Endothelial cell of umbilical vein (primary cell): ENCODE measurements at regions not wholly inside any gene's neighbourhood (a gene's known extent, or its start where the extent isn't known, plus 50 kb on each side); places are given as distances from the start of the nearest gene placed in this dataset.

Experiments used
- BruUV-seq: library from RNA; stranded (reverse); fragments of 400-500 nt; replicated peaks from 2 replicates; lab custom pipeline; 2021; lab: Mats Ljungman, UMichigan
- CTCF ChIA-PET: fragments of 300-600, 350-600 bp; sonication (Branson Sonifier 250); formaldehyde crosslinking; loops from one replicate; lab custom pipeline; 2021; ENCODE audit warnings: antibody characterized with exemption, inconsistent platforms; lab: Charles Lee
- POLR2A ChIA-PET: fragments of 300-600, 350-600 bp; sonication (Branson Sonifier 250); formaldehyde crosslinking; loops from one replicate; lab custom pipeline; 2021; ENCODE audit warnings: antibody characterized with exemption, inconsistent platforms; lab: Charles Lee
- DNase-seq: peaks from one replicate; pipeline ENCODE4 v3.0.0-alpha.2; 2011; ENCODE audit warnings: low read depth, low spot score
- FAIRE-seq: peaks from 2 replicates; lab custom pipeline; 2011; peaks lifted over from hg19 to GRCh38; lab: Jason Lieb, UNC
- H2AFZ ChIP-seq: 2 replicates; pipeline ENCODE4 v1.6.0; 2012; ENCODE audit warnings: low read depth, low read length, control low read depth, inconsistent platforms
- H3K27ac ChIP-seq: 2 replicates; pipeline ENCODE4 v1.5.1; 2011; ENCODE audit warnings: low read depth, mild to moderate bottlenecking, control low read depth, low read length, moderate library complexity; ENCODE audit not compliant: insufficient read depth
- H3K27me3 ChIP-seq, 2 experiments: 2 replicates each; pipeline versions ENCODE4 v1.6.0 to v1.6.1; 2011; ENCODE audit warnings: low read length in 2 of 2, mixed read lengths in 1 of 2; ENCODE audit not compliant: control insufficient read depth in 2 of 2, insufficient read depth in 2 of 2
- H3K36me3 ChIP-seq, 2 experiments: 2 replicates in 1 of 2; 3 replicates in 1 of 2; pipeline ENCODE4 v1.5.1; 2011; ENCODE audit warnings: low read length in 2 of 2, mild to moderate bottlenecking in 1 of 2, moderate library complexity in 1 of 2; ENCODE audit not compliant: control insufficient read depth in 2 of 2, insufficient read depth in 2 of 2; ENCODE audit errors: extremely low read depth in 1 of 2
- H3K4me1 ChIP-seq: 3 replicates; pipeline ENCODE4 v1.5.1; 2011; ENCODE audit warnings: mild to moderate bottlenecking, low read length; ENCODE audit not compliant: control insufficient read depth, insufficient read depth; ENCODE audit errors: extremely low read depth
- H3K4me2 ChIP-seq: 2 replicates; pipeline ENCODE4 v1.6.1; 2011; ENCODE audit warnings: low read length, control low read depth, mixed read lengths; ENCODE audit not compliant: insufficient read depth
- H3K4me3 ChIP-seq, 3 experiments: fragments of 200-600 bp in 1 of 3; sonication (generic), shearing (Covaris generic) in 1 of 3; replicated peaks in 1 of 3; 2 replicates each; pipeline ENCODE4 v1.5.1; 2011 to 2016; ENCODE audit warnings: control low read depth in 3 of 3, low read length in 3 of 3, mild to moderate bottlenecking in 2 of 3, inconsistent platforms in 1 of 3, low read depth in 1 of 3, moderate library complexity in 1 of 3; ENCODE audit not compliant: insufficient read depth in 1 of 3
- H3K79me2 ChIP-seq: 2 replicates; pipeline ENCODE4 v1.6.0; 2012; ENCODE audit warnings: low read length, inconsistent platforms; ENCODE audit not compliant: control insufficient read depth, insufficient read depth
- H3K9ac ChIP-seq: replicated peaks from 2 replicates; pipeline ENCODE3; 2011; ENCODE audit warnings: low read length, control low read depth; ENCODE audit not compliant: insufficient read depth; ENCODE audit errors: extremely low read depth
- H3K9me1 ChIP-seq: replicated peaks from 3 replicates; pipeline ENCODE4 v1.6.0; 2011; ENCODE audit warnings: mild to moderate bottlenecking, low read length; ENCODE audit not compliant: control insufficient read depth, insufficient read depth; ENCODE audit errors: extremely low read depth
- H3K9me3 ChIP-seq: replicated peaks from 2 replicates; pipeline ENCODE4 v1.5.1; 2012; ENCODE audit warnings: low read length, inconsistent platforms; ENCODE audit not compliant: control insufficient read depth, insufficient read depth
- H4K20me1 ChIP-seq: replicated peaks from 2 replicates; pipeline ENCODE3; 2011; ENCODE audit warnings: mild to moderate bottlenecking, low read length; ENCODE audit not compliant: control insufficient read depth, insufficient read depth; ENCODE audit errors: extremely low read depth
- EZH2 ChIP-seq: IDR thresholded peaks from 2 replicates; pipeline ENCODE4 v1.6.1; 2012; ENCODE audit warnings: borderline replicate concordance, low read depth, mild to moderate bottlenecking, moderate library complexity, low read length, inconsistent platforms; ENCODE audit not compliant: severe bottlenecking
- FOS ChIP-seq: IDR thresholded peaks from 2 replicates; pipeline ENCODE4 v1.6.1; 2011; ENCODE audit warnings: mild to moderate bottlenecking, low read length, moderate library complexity, borderline replicate concordance; ENCODE audit not compliant: insufficient read depth
- GATA2 ChIP-seq: IDR thresholded peaks from 2 replicates; pipeline ENCODE4 v1.7.0; 2011; ENCODE audit warnings: low read depth, mild to moderate bottlenecking, moderate library complexity, mixed read lengths, low read length; ENCODE audit not compliant: insufficient read length, insufficient read depth
- JUN ChIP-seq: IDR thresholded peaks from 2 replicates; pipeline ENCODE4 v1.6.1; 2011; ENCODE audit warnings: borderline replicate concordance, low read depth; ENCODE audit not compliant: insufficient read length, insufficient read depth
- MYC ChIP-seq: IDR thresholded peaks from one replicate; pipeline ENCODE4 v1.6.1; 2011; ENCODE audit warnings: mild to moderate bottlenecking, low read depth, low read length
- POLR2A ChIP-seq: IDR thresholded peaks from 2 replicates; pipeline ENCODE4 v1.6.1; 2012; ENCODE audit warnings: low read depth, mild to moderate bottlenecking, control low read depth, low read length
- POLR2AphosphoS5 ChIP-seq: IDR thresholded peaks from 2 replicates; pipeline ENCODE4 v1.6.1; 2012; ENCODE audit warnings: low read depth, mild to moderate bottlenecking, control low read depth, low read length, moderate library complexity; ENCODE audit not compliant: insufficient read depth
- dilution Hi-C: fragments of 300-500 bp; cut with MboI; formaldehyde crosslinking; loops from one replicate; pipeline ENCODE4 v1.15.0; 2019; ENCODE audit warnings: low sequenced_read_pairs; ENCODE audit not compliant: extremely low pct_ligation_motif_present
- intact Hi-C: fragments of 100-400 bp; cut with micrococcal nuclease; formaldehyde crosslinking; loops from one replicate; pipeline ENCODE4 v1.10.0; 2022
- TF ChIP-seq, protein P1 (sequence below), 2 donors: IDR thresholded peaks; 1 replicate in 1 of 2; 2 replicates in 1 of 2; pipeline ENCODE4 v1.5.1; 2011; ENCODE audit warnings: low read length in 2 of 2, mild to moderate bottlenecking in 2 of 2, moderate library complexity in 2 of 2, control low read depth in 1 of 2, inconsistent platforms in 1 of 2, low read depth in 1 of 2; ENCODE audit not compliant: insufficient read depth in 1 of 2; ENCODE audit errors: extremely low read depth in 1 of 2
- TF ChIP-seq, protein P2 (sequence below): IDR thresholded peaks from 2 replicates; pipeline ENCODE4 v1.6.1; 2011; ENCODE audit not compliant: insufficient read depth, insufficient read length

DNA sequence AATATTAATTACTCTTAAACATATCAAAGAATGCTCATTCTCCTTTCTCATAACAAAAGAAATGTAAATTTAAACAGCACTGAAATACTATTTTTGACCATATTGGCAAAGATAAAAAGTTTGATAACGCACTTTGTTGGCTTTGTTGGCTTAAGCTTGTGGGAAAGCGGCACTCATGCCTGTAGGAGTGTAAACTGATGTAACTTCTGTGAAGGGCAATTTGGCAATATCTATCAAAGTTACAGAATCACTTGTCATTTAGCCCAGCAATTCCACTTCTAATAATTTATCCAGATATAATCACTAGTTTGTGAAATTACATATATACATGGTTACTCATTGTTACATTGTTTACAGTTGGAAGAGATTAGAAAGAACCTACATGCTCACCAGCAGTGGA, 96.3 kb upstream of the FOXN2 start:
- no TSS peak for BruUV-seq
- DNase-seq (no peak), FAIRE-seq (no peak)
- intact Hi-C loops (no loop called here), dilution Hi-C loops (no loop called here)
- TF ChIP-seq FOS = no peak
- TF ChIP-seq, protein P1, sequence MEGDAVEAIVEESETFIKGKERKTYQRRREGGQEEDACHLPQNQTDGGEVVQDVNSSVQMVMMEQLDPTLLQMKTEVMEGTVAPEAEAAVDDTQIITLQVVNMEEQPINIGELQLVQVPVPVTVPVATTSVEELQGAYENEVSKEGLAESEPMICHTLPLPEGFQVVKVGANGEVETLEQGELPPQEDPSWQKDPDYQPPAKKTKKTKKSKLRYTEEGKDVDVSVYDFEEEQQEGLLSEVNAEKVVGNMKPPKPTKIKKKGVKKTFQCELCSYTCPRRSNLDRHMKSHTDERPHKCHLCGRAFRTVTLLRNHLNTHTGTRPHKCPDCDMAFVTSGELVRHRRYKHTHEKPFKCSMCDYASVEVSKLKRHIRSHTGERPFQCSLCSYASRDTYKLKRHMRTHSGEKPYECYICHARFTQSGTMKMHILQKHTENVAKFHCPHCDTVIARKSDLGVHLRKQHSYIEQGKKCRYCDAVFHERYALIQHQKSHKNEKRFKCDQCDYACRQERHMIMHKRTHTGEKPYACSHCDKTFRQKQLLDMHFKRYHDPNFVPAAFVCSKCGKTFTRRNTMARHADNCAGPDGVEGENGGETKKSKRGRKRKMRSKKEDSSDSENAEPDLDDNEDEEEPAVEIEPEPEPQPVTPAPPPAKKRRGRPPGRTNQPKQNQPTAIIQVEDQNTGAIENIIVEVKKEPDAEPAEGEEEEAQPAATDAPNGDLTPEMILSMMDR (IDR thresholded peaks at IDR 0.05; ENCODE audit: extremely low read depth in 1 of 2, insufficient read depth in 1 of 2, low read depth in 1 of 2, low read length in 2 of 2) = no peak
- no peak for TF ChIP-seq JUN
- no peak for TF ChIP-seq GATA2
- TF ChIP-seq MYC = no peak
- no peak for TF ChIP-seq POLR2A
- TF ChIP-seq, protein P2, sequence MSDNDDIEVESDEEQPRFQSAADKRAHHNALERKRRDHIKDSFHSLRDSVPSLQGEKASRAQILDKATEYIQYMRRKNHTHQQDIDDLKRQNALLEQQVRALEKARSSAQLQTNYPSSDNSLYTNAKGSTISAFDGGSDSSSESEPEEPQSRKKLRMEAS = no peak
- TF ChIP-seq EZH2 = no peak
- TF ChIP-seq POLR2AphosphoS5 = no peak
- H3K9me3 ChIP-seq = no peaks in the 10 kb centered on the region
- no peaks in the 10 kb centered on the region for H3K9me1 ChIP-seq
- H4K20me1 ChIP-seq = no peaks in the 10 kb centered on the region
- no peaks in the 10 kb centered on the region for H3K79me2 ChIP-seq
- no peak overlapping the region for H3K9ac ChIP-seq
- POLR2A ChIA-PET = no interaction called here
- H2AFZ ChIP-seq = no peak overlapping the region
- H3K27me3 ChIP-seq = no peaks in the 10 kb centered on the region
- no peak overlapping the region for H3K27ac ChIP-seq
- H3K36me3 ChIP-seq = no peaks in the 10 kb centered on the region
- H3K4me1 ChIP-seq = peaks cover 3% of the 10 kb centered on the region
- no peak overlapping the region for H3K4me3 ChIP-seq
- CTCF ChIA-PET = no interaction called here
- H3K4me2 ChIP-seq = no peak overlapping the region
